Gastrocnemius medialis (tissue), 4 donors: ENCODE measurements at regions not wholly inside any gene's neighbourhood (a gene's known extent, or its start where the extent isn't known, plus 50 kb on each side); places are given as distances from the start of the nearest gene placed in this dataset.

Source experiments
- ATAC-seq, 2 donors: fragments of 150-250 bp; one replicate each; pipeline ENCODE4 v1.9.1; 2016
- DNase-seq, 2 donors: peaks; one replicate each; pipeline ENCODE4 v3.0.0-alpha.2; 2019
- H3K27ac ChIP-seq, 4 donors: fragments of 200-600 bp; sonication (generic); 1 replicate in 1 of 4; 2 replicates in 3 of 4; pipeline ENCODE4 v1.5.1; 2016 to 2018; ENCODE audit warnings: mild to moderate bottlenecking in 2 of 4, moderate library complexity in 1 of 4
- H3K27me3 ChIP-seq, 3 donors: fragments of 200-600 bp; sonication (generic) in 2 of 3; 1 replicate in 1 of 3; 2 replicates in 2 of 3; pipeline versions ENCODE4 v1.5.1 to v1.6.0; 2016 to 2019; ENCODE audit warnings: mild to moderate bottlenecking in 1 of 3, moderate library complexity in 1 of 3
- H3K36me3 ChIP-seq, 2 donors: fragments of 200-600 bp; sonication (generic) in 1 of 2; one replicate each; pipeline ENCODE4 v1.5.1; 2017 to 2018
- H3K4me1 ChIP-seq, 2 donors: fragments of 200-600 bp; sonication (generic) in 1 of 2; one replicate each; pipeline ENCODE4 v1.5.1; 2016 to 2017; ENCODE audit warnings: mild to moderate bottlenecking in 2 of 2
- H3K4me3 ChIP-seq, 4 donors: fragments of 200-600 bp; sonication (generic) in 3 of 4; 1 replicate in 1 of 4; 2 replicates in 3 of 4; pipeline ENCODE4 v1.5.1; 2016 to 2019; ENCODE audit warnings: mild to moderate bottlenecking in 2 of 4
- H3K9me3 ChIP-seq, 3 donors: fragments of 200-600 bp; sonication (generic) in 2 of 3; 1 replicate in 1 of 3; 2 replicates in 2 of 3; pipeline ENCODE4 v1.5.1; 2016 to 2019
- CTCF ChIP-seq, 5 experiments: fragments of 450-650 bp in 3 of 5; fragments of 200-600 bp in 2 of 5; sonication (generic) in 2 of 5; IDR thresholded peaks in 4 of 5; conservative IDR thresholded peaks in 1 of 5; 1 replicate in 4 of 5; 2 replicates in 1 of 5; pipeline ENCODE4 v1.5.1; 2016 to 2019; ENCODE audit warnings: antibody characterized with exemption in 5 of 5, mild to moderate bottlenecking in 3 of 5, moderate library complexity in 3 of 5
- POLR2A ChIP-seq, 2 donors: fragments of 450-650 bp; IDR thresholded peaks; one replicate each; pipeline ENCODE4 v1.6.1; 2017; ENCODE audit warnings: antibody characterized with exemption in 2 of 2, mild to moderate bottlenecking in 2 of 2, moderate library complexity in 2 of 2
- in situ Hi-C, 4 donors: fragments of 200-750 bp; cut with MboI; loops; one replicate each; pipeline versions ENCODE4 v1.15.0 to v1.8.0; 2017; ENCODE audit warnings: low sequenced_read_pairs in 4 of 4
- intact Hi-C: fragments of 100-400 bp; cut with DNase I; formaldehyde crosslinking; loops from one replicate; pipeline ENCODE4 v1.15.1; 2023; ENCODE audit warnings: low total_unique reads

- Histone ChIP-seq H3K4me1 (peaks cover 5% of the 10 kb centered on the region in 2 donors), H3K9me3 (no peaks in the 10 kb centered on the region), H3K4me3 (no peak overlapping the region), H3K27ac (no peak overlapping the region), H3K27me3 (no peaks in the 10 kb centered on the region), H3K36me3 (no peaks in the 10 kb centered on the region)
- ATAC-seq (no peak), DNase-seq (no peak)
- intact Hi-C loops (no loop called here), in situ Hi-C loops (no loop called here)
- TF ChIP-seq POLR2A (IDR thresholded peaks at IDR 0.05): no peak
- TF ChIP-seq CTCF (IDR thresholded peaks at IDR 0.05 in 4 of 5, conservative IDR thresholded peaks at IDR 0.05 in 1 of 5): no peak
Observed at GRCh38 chr12:105860561-105861207, 278.1 kb downstream of the NUAK1 start.

GRCh38 chr12:105861227-105861626 lies 277.5 kb downstream of the NUAK1 start:
- intact Hi-C loops (no loop called here), in situ Hi-C loops (no loop called here)
- Histone ChIP-seq H3K27ac (no peak overlapping the region), H3K36me3 (no peaks in the 10 kb centered on the region), H3K4me3 (no peak overlapping the region), H3K4me1 (no peaks in the 10 kb centered on the region), H3K27me3 (no peaks in the 10 kb centered on the region), H3K9me3 (no peaks in the 10 kb centered on the region)
- DNase-seq (no peak), ATAC-seq (no peak)
- TF ChIP-seq CTCF (IDR thresholded peaks at IDR 0.05 in 4 of 5, conservative IDR thresholded peaks at IDR 0.05 in 1 of 5): no peak

GRCh38 chr12:105862163-105862821 lies 276.5 kb downstream of the NUAK1 start:
- Histone ChIP-seq H3K9me3 (no peaks in the 10 kb centered on the region), H3K36me3 (no peaks in the 10 kb centered on the region), H3K27ac (no peak overlapping the region), H3K27me3 (no peaks in the 10 kb centered on the region), H3K4me3 (no peak overlapping the region), H3K4me1 (no peaks in the 10 kb centered on the region)
- ATAC-seq (no peak), DNase-seq (no peak)
- in situ Hi-C loops (no loop called here), intact Hi-C loops (no loop called here)
- TF ChIP-seq POLR2A (IDR thresholded peaks at IDR 0.05): no peak

- Histone ChIP-seq H3K4me3 (no peak overlapping the region), H3K27ac (no peak overlapping the region), H3K27me3 (no peaks in the 10 kb centered on the region), H3K9me3 (no peaks in the 10 kb centered on the region), H3K36me3 (no peaks in the 10 kb centered on the region), H3K4me1 (no peaks in the 10 kb centered on the region)
- in situ Hi-C loops (no loop called here), intact Hi-C loops (no loop called here)
- ATAC-seq: no peak
- peak in 1 of 2 donors; percentile 13 for DNase-seq
- no peak for TF ChIP-seq POLR2A (IDR thresholded peaks at IDR 0.05)
- no peak for TF ChIP-seq CTCF (IDR thresholded peaks at IDR 0.05 in 4 of 5, conservative IDR thresholded peaks at IDR 0.05 in 1 of 5)
Observed at GRCh38 chr12:105864316-105864715, 274.4 kb downstream of the NUAK1 start.

- intact Hi-C loops (no loop called here), in situ Hi-C loops (no loop called here)
- no peak overlapping the region for H3K4me3 ChIP-seq
- H3K27me3 ChIP-seq: no peaks in the 10 kb centered on the region
- H3K36me3 ChIP-seq: no peaks in the 10 kb centered on the region
- no peak for TF ChIP-seq POLR2A (IDR thresholded peaks at IDR 0.05)
- no peak for TF ChIP-seq CTCF (IDR thresholded peaks at IDR 0.05 in 4 of 5, conservative IDR thresholded peaks at IDR 0.05 in 1 of 5)
- H3K4me1 ChIP-seq: no peaks in the 10 kb centered on the region
- DNase-seq (peak in 1 of 2 donors; percentile 15), ATAC-seq (peak in 1 of 2 donors; percentile 36)
- H3K9me3 ChIP-seq: no peaks in the 10 kb centered on the region
- no peak overlapping the region for H3K27ac ChIP-seq
Observed at GRCh38 chr12:105864901-105865300, 273.9 kb downstream of the NUAK1 start.
